ENCODE measurements at regions not wholly inside any gene's neighbourhood (a gene's known extent, or its start where the extent isn't known, plus 50 kb on each side); places are given as distances from the start of the nearest gene placed in this dataset.

DNA sequence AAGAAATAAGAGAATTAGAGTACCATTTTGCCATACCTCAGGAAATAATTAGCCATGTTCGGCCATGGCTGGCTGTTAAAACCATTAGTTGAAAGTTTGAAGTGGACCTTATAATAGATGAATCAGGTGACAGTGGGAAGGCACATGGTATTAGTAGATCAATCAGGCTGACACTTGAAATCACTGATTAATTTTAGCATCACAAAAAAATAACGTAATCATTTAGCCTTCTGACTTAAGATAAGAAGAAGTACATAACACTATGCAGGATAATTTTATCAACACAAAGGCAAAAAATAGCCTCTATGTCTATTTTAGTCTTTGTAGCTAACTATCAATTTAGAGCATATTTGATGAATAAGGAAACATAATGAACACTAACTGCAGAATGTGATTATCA lies 615.5 kb downstream of the PCDH17 start:
- ChIA-PET CTCF (no interaction called here), POLR2A (no interaction called here)
- no peak for DNase-seq (ENCODE audit: low read depth, low spot score)
- TF ChIP-seq, protein P1, sequence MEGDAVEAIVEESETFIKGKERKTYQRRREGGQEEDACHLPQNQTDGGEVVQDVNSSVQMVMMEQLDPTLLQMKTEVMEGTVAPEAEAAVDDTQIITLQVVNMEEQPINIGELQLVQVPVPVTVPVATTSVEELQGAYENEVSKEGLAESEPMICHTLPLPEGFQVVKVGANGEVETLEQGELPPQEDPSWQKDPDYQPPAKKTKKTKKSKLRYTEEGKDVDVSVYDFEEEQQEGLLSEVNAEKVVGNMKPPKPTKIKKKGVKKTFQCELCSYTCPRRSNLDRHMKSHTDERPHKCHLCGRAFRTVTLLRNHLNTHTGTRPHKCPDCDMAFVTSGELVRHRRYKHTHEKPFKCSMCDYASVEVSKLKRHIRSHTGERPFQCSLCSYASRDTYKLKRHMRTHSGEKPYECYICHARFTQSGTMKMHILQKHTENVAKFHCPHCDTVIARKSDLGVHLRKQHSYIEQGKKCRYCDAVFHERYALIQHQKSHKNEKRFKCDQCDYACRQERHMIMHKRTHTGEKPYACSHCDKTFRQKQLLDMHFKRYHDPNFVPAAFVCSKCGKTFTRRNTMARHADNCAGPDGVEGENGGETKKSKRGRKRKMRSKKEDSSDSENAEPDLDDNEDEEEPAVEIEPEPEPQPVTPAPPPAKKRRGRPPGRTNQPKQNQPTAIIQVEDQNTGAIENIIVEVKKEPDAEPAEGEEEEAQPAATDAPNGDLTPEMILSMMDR (IDR thresholded peaks at IDR 0.05; ENCODE audit: insufficient read depth, low read length, missing control alignments), result no peak
- H3K4me3 ChIP-seq (ENCODE audit: low read depth, low read length), result no peak overlapping the region

DNA sequence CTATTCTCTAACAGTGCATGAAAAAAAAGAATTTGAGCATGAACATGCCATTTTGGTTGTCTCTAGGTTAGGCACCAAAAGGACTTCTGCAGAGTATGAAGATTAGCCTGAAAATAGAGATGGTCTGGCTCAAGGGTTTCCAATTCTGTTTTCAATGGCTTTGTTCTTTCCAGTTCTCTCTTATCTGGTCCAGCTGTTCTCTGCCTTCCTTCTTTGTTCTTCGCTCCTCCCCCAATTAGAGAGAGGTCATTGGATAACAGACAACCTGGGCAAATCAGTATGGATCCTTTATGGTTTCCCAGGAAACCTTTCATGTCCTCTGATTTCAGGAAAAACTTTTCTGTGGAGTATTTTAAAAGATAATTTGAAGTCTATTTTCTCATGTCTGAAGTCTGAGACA lies 623.4 kb downstream of the PCDH17 start:
- no peak overlapping the region for H3K4me3 ChIP-seq (ENCODE audit: low read depth, low read length)
- DNase-seq (ENCODE audit: low read depth, low spot score), result no peak
- TF ChIP-seq, protein P1 (IDR thresholded peaks at IDR 0.05; ENCODE audit: insufficient read depth, low read length, missing control alignments), result no peak
- ChIA-PET POLR2A (no interaction called here), CTCF (no interaction called here)

DNA sequence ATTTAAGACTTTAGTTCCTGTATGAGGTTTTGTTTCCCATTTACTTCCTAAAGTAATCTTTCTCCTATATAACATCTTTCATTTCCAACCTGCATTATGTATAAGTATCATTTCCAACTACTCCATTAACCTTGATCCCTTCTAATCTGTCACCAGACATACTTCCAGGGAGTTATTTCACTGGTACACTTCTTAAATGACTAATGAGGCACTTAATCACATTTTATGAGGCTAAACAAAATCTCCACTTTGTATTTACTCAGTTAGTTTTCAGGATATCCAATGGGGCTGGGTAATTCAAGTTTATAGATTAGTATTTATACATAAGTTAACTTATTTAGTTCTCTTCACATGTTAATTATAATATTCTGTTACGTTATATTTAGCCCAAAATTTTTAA lies 634.7 kb downstream of the PCDH17 start:
- TF ChIP-seq, protein P1 (IDR thresholded peaks at IDR 0.05; ENCODE audit: insufficient read depth, low read length, missing control alignments), result no peak
- CTCF ChIA-PET, result no interaction called here

DNA sequence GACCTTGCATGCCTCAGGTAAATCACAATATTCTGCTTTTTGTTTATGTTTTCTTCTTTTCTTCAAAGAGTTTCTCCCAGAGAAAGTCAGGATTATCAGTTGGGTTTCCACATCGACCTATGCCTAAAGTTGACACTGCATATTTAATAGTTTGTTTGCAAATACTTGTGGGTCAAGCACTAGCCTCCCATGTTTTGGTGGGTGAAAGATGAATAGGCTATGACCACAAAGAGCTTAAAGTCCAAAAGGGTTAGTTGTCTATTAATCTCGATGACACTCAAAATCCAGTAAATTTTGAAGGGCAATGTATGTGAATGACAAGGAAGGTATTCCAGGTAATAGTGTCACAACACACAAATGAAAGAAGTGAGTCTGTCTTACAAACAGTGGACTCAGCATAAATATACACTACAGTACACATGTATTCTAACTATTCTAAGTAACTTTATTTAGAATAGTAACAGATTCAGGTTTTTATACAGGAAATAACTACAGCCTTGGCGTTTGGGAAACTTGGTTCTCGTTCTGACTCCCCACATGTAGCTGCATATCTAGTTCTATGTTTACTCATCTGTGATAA lies 667.1 kb downstream of the PCDH17 start:
- TF ChIP-seq, protein P1 (IDR thresholded peaks at IDR 0.05; ENCODE audit: insufficient read depth, low read length, missing control alignments), result no peak
- ChIA-PET POLR2A (no interaction called here), CTCF (no interaction called here)
- DNase-seq (ENCODE audit: low read depth, low spot score), result no peak
- no peak overlapping the region for H3K4me3 ChIP-seq (ENCODE audit: low read depth, low read length)

More for the DNA sequence above, 634.7 kb downstream of the PCDH17 start:
- H3K4me3 ChIP-seq (ENCODE audit: low read depth, low read length), result no peak overlapping the region
- POLR2A ChIA-PET, result no interaction called here
- DNase-seq (ENCODE audit: low read depth, low spot score), result no peak

DNA sequence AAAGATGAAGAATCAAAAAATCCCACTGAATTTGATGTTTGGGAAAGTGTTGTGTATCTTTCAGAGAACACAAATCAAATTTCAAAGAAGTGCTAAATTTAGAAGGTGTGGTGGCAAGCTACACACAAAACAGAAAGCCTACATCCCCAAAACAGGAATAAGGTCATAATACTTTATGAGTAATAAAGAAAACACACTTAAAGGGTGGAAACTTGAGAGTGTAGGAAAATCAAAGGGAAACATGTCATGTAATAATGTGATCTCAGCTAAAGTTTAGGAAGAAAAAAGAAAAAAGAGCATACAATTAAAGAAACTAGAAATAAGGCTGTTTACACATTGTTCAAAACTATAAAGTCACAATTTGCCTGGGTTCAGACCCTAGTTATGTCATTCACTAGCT lies 668.7 kb downstream of the PCDH17 start:
- CTCF ChIA-PET, result no interaction called here
- TF ChIP-seq, protein P1 (IDR thresholded peaks at IDR 0.05; ENCODE audit: insufficient read depth, low read length, missing control alignments), result no peak
- no peak for DNase-seq (ENCODE audit: low read depth, low spot score)
- no peak overlapping the region for H3K4me3 ChIP-seq (ENCODE audit: low read depth, low read length)
- POLR2A ChIA-PET, result no interaction called here

DNA sequence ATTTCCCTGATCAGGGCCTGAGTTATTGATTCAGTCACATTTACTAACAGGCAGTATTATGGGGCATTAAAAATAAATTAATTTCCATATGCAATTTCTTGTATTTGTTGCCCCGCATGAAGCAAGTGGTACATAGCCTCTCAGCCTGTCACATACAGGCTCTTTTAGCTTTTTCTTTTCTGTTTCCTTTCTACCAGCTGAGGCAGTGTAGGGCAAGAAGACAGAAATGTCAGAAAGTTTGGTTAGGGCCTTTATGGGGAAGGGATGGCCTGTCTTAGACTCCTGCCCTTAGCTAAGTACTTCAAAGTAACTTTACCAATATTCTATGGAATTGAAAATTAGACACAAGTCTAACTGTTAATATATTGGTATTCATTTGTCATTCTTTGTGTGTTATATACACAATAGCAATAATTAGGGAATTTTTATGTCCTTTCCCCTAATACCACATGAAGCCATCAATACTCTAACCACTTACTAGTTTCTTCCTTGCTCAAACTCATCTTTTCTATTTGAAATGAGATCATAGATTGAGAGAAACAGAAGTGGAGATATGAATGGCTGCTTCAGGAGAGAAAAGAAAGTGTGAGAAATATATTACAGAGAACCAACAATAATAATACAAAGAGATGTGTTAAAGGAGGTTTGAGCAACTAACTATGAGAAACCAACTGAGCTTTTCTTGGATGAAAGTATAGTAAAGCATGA lies 669.6 kb downstream of the PCDH17 start:
- H3K4me3 ChIP-seq (ENCODE audit: low read depth, low read length), result no peak overlapping the region
- CTCF ChIA-PET, result no interaction called here
- TF ChIP-seq, protein P1 (IDR thresholded peaks at IDR 0.05; ENCODE audit: insufficient read depth, low read length, missing control alignments), result no peak
- no peak for DNase-seq (ENCODE audit: low read depth, low spot score)
- POLR2A ChIA-PET, result no interaction called here
